ENCODE measurements at regions not wholly inside any gene's neighbourhood (a gene's known extent, or its start where the extent isn't known, plus 50 kb on each side); places are given as distances from the start of the nearest gene placed in this dataset.

DNA sequence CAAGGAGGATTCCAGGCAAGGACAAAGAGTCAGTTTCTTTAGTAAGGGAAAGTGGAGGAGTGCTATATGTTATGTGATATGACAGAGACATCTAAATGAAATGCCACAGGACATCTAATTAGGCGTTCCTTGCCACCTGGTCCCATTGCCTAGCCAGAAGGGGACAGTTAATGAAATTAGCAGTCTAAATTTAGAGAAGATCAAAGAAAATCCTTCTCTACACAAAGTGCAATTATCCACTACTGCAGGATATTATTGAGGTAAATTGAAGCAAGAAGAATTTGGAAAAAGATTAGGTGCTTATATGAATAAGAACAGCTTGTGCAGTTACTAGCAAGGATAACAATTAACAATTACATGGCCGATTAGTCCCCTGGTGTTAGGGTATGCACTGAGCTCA lies 495.3 kb upstream of the NMUR2 start:
- no peak for DNase-seq

DNA sequence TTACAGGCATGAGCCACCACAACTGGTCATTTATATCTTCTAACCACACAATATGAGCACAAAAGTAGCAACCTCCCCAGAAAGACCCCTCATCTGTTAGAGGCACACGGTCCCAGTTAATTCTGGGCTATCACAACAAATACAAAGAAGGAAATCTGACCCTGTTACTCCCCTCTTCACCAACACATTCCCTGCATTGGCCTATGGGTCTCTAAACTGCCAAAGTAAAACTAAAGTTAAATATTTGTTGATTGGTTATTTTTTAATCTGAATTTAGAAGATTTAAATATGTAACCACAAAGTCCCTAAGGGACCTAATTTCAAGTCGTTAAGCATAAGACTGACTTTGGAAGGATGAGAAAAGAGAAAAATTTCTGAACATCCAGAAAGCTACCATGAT lies 496.7 kb upstream of the NMUR2 start:
- DNase-seq, result no peak

DNA sequence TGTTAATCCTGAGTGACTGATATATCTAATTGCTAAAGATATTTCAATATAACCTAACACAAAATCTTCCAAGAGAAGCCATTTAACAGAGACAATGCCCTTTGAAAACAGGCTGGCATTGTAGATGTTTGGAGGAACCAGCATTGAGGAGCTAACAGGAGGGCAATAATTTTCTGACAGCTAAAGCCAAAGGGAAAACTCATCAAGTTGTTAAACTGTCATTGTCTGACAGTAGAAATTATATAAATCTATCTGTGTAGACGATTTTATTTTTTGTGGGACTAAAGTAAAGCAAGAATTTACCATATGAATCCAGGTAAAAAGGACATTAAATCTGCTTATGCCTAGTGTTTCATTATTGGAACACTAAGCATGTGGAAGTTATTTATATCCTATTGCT lies 500.2 kb upstream of the NMUR2 start:
- no peak for DNase-seq

- no peak for DNase-seq
These were observed 502.6 kb upstream of the NMUR2 start for GRCh38 chr5:152907488-152908245.

DNA sequence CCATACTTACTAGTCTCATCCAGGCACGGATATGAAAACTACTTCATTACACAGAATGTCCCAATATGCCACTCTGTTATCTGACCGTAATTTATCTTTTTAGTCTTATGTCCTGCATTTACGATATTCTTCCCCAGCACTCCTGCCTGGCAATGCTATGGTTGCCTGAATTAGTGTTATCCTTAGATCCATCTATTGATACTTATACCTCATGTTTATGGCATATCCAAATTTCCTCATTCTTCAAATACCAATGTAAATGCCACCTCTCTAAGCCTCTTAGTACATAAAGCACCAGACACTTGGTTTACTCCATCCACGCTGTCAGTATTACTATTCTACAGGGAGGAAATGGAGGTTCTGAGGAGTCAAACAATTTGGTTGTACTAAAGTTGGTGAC lies 507.8 kb upstream of the NMUR2 start:
- DNase-seq, result no peak

GRCh38 chr5:152932621-152933020 lies 527.5 kb upstream of the NMUR2 start:
- DNase-seq, result no peak

DNA sequence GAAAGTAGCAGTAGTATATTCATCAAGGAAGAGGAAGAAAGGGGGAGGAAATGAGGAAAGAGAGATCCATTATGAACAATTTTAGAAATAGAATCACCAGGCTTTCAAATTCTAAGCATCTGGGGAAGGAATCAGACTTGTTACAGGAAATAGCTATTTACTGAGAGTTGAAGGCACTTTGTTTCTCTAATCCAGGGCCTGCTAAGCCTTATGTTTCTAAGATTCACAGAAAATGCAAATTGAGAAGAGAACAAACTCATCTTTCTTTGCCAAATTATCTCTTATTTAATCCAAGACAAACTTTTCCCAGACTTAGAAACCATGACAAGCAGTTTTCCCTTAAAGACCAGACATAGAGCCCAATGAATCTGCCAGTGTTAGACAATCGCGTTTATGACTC lies 528.0 kb upstream of the NMUR2 start:
- DNase-seq, result no peak

DNA sequence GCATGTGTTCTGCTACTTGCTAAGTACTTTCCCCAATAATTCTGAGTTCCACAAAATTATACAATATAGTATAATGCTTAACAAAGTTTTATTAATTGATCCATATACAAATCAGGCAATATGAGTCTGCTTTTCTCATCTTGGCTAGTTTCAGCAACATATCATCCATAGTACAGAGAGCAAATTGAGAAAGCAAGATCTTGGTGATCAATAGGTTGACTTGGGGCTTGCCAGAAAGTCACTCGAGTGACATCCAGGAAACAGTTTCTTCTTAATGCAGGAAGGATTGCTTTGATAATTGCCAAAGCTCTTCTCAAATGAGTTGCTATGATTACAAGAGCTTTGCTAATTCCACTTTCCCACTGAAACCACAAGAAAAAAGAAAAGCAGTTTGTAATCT lies 533.6 kb upstream of the NMUR2 start:
- no peak for DNase-seq

DNA sequence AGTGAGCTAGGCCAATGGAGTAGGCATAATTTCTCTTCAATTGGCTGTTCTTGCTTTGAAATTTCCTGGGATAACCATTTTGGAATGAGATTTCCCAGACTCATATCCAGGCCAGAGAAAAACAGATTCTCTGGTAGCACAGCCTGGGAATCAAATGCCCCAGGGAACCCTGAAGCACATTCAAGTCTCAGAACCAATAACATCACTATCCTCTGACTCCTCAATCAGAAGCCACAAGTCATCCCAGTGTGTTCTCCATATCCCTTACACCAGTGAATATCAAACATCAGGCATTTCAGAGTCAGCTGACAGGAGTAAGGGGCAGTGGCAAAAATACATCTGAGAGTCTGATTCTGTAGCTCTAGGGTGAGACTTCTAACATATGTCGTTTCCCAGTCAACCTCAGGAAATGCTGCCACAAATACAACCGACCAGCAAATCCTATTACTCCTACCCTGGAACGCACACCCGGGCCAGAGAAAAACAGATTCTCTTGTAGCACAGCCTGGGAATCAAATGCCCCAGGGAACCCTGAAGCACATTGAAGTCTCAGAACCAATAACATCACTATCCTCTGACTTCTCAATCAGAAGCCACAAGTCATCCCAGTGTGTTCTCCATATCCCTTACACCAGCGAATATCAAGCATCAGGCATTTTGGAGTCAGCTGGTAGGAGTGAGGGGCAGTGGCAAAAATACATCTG lies 537.7 kb upstream of the NMUR2 start:
- no peak for DNase-seq

GRCh38 chr5:152953788-152954483 lies 536.5 kb upstream of the GRIA1 start:
- DNase-seq, result no peak

DNA sequence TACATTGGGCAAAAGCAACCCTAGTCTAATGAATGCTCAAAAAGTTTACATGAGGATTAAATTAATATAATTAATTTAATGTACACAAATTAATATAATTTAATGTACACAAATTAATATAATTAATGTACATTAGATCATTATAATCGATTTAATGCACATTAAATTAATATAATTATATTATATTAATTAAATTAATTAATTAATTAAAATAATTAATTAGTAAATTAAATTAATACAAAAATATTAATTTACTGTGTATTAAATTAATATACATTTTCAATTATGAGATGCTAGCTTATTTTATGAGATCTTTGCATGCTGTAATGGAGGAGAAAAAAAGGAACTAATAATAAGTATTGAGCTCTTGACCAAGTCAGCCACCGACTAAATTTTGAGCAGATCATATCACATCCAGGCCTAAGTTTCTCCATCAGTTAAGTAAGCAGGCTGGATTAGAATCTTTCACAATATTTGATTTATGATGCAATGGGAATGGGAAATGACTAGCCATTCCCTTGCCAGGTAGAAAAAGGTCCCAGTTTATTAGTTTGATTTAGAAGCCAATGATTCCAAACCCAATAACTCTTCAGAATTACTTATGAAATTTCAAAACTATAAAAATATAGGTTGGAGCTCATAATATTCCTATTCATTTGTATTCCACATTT lies 533.4 kb upstream of the GRIA1 start:
- no peak for DNase-seq

DNA sequence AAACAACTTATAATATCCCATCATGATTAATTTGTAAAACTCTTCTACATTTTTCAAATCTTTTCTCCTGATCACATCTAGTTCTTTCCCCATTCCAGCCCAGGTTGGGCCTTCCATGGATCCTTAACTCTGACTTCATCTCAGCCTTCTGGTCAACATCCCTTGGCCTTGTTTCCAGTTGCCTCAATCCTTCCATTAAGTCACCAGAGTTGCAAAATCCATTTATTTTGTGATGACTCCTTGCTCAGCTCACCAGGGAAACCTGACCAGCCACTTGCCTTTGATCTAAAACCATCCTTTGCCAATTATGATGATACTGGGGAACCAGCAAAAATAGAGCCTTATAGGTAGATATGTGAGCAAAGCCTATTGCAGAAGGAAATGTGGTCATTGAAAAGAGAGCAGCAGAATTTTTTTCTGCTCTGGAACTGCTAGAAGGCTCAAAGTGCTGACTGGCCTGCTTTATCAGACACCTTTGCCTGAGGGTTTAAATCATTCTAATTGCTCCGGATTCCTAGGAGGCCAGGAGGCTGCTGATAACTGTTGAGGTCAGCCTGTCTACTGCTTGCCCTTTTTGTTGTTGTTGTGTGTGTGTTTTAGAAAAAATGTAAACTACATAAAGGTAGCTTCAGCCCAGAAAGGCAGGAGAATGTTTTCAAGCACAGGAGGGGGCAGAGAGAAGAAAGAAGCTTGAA lies 512.2 kb upstream of the GRIA1 start:
- no peak for DNase-seq

DNA sequence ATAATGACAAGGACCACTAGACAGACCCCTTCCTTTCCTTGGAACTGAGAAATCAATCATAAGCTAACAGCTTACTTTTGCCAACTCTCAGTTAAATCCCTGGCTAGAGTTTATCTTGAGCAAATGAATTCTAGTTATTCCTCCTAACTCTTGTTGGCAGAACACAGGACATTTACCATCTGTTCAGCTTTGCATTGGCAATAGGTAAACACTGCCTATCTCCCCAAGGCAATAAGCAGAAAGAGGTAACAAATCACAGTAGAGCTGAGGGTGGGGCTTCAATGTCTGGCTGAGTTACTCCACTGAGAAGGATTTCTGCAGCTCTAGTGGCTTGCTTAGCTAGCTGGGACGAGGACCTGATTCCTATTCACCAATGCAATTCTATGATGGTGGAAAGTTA lies 503.3 kb upstream of the GRIA1 start:
- DNase-seq, result no peak

GRCh38 chr5:152990217-152990616 lies 500.3 kb upstream of the GRIA1 start:
- DNase-seq, result no peak

- no peak for DNase-seq
These were observed 499.8 kb upstream of the GRIA1 start for GRCh38 chr5:152990649-152991048.

DNA sequence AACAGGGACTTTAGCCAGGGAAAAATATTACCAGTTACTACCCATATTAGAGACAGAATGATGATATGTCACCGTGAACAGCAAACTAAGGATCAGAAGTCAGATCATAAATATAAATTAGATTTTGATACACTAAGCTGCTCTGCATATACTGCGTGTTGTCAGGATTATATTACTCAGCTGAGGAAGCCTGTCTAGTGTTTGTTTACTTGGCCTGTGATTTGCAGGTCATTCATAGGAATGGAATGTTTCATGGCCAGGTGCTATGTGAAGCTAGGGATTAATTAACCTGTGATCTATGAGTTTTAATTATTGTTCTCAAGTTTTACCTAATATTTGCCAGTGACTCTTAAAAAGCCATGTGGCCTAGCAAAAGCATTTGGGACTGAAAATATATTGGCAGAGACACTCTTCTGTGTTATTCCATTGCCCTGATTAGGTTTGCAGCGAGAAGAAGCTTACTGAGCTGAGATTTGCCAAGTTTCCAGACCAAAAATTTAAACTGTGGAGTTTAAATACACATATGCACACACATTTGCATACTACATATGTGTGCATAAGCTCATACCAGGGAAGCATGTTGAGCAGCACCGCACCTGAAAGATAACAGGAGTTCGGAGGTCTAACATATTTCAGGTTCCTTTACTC lies 496.3 kb upstream of the GRIA1 start:
- no peak for DNase-seq

DNA sequence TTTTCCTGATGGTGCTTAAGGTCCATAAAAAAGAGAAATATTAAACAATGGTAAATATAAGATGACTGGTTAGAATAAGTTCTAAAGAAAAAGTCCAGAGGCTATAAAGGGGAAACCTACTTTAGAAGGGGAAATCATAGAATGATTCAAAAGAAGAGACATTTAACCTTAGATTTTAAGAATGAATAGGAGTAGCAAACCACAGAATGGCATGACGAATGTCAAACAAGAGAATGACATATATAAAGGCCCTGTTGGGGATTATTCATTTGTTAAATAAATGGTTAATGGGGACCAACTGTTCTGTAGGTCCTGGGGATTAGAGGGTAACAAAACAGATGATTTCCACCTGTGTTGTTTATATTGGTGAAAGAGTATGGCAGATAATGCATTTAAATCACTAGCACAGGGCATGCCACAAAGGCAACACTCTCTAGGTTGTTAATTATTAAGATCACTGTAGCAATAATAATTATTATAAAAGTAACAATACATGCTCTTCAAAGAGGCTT lies 495.2 kb upstream of the GRIA1 start:
- DNase-seq, result no peak

DNA sequence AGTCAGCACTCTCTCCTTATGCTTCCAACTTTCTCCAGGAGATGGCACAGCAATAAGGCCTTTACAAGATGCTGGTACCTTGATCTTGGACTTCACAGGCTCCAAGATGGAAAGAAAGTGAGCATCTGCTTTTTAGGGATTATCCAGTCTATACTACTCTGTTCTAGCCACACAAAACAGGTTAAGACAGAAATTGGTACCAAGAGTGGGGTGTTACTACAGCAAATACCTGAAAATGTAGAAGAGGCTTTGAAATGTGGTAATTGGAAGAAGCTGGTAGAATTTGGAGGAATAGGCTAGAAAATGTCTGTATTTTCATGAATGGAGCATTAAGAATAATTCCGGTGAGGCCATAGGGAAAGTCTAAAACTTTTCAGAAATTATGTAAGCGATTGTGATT lies 484.8 kb upstream of the GRIA1 start:
- DNase-seq, result no peak

- no peak for DNase-seq
These were observed 483.8 kb upstream of the GRIA1 start for GRCh38 chr5:153006681-153007080.

- no peak for DNase-seq
These were observed 476.3 kb upstream of the GRIA1 start for GRCh38 chr5:153014194-153014593.

DNA sequence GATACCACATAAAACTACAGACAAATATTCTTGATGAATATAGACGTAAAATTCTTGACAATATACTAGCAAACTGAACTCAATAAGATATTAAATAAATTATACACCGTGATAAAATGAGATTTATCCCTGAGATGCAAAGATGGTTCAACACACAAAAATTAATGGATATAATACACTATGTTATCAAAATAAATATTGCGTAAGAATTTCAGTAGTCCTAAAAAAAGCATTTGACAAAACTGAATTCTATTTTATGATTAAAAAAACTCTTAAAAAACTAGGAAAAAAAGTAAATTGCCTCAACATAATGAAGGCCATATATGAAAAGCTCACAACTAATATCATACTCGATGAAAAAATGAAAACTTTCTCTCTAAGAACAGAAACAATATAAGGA lies 472.3 kb upstream of the GRIA1 start:
- DNase-seq, result no peak
